ENCODE measurements at regions not wholly inside any gene's neighbourhood (a gene's known extent, or its start where the extent isn't known, plus 50 kb on each side); places are given as distances from the start of the nearest gene placed in this dataset.

DNA sequence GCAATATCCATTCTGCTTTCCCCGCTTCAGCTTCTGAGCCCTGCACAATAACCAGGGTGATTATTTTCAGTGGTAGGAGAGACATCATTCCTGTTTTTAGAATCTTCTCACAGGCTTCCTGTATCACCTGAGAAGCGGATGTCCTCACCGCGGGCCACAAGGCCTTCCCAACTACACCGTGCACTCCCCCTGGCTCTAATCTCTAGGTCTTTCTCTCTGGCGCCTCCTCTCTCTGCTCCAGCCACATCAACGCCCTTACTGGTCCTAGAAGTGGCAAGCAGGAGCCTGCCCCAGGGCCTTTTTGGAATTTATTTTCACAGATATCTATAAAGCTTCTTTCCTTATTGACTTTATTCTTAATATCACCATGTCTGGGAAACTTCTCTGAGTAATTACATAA, 675.2 kb upstream of the FRG1 start:
- DNase-seq (ENCODE audit: low read depth in 2 of 2), result no peak

DNA sequence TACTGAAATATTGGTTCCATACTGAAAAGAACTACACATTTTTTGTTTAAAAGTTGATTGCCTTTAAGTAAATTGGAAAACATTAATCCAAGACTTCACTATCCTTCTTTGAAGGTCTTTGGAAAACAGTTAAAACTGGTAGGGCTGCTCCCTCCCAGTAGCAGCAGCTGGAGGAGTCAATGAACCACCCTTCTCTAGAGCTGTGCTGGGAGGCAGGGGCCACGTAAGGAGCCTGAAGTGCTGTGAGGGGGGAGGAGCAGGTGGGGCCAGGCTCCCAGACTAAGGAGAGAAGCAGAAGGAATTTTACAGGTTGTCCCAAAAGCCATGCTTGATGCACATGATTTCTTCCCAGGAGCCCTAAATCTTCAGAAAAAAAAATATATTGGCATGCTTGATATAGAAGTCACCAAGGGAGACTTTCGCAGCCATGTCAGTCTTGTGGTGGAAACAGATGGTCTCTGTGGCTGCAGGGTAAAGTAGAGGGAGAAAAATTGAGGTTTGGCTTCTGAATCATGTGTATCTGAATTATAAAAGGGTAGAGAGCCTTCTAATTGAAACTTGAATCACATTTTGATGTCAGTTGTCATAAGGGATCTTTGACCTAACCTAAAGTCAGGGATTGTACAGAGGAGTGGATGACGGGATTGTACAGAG, 673.2 kb upstream of the FRG1 start:
- DNase-seq (ENCODE audit: low read depth in 2 of 2), result no peak

DNA sequence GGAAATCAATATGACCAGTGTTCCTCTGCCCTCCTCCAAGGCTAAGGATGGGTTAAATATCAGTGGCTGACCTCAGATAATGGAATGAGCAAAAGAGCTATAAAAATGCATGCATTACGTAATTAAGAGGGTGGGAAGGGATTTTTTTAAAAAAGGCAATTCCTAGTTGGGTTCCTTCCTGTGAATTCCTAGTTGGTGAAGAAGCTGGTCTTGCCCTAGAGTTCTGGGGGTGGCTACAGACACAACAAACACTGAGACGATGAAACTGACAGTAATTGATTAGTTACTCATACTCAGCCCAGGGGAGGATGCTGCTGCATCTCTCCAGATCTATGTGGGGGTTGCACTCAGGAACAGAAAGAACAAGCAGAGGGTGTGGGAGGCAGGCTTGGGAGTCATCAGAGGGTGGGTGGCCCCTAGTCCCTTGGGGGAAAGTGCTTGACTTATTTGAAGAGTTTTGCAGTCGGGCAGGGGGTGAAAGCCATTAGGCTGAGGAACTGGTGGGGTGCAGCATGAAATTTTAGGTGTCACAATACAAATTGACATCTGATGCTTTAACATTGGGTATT, 662.0 kb upstream of the FRG1 start:
- DNase-seq (ENCODE audit: low read depth in 2 of 2), result no peak

DNA sequence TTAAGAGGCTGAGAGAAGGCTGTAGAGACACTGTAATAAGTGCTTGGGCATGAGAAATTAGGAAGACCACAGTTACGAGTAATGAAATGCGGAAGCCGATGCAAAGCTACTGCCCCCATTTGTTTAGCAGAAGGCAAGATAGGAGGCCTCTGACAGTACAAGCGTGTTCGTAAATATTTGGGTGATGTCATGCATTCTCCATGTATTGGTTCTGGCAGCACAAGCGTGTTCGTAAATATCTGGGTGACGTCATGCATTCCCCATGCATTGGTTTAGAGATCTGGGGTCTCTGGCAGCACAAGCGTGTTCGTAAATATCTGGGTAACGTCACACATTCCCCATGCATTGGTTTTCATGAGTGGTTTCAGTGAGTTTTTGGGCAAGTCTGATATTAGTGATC, 661.5 kb upstream of the FRG1 start:
- DNase-seq (ENCODE audit: low read depth in 2 of 2), result no peak

DNA sequence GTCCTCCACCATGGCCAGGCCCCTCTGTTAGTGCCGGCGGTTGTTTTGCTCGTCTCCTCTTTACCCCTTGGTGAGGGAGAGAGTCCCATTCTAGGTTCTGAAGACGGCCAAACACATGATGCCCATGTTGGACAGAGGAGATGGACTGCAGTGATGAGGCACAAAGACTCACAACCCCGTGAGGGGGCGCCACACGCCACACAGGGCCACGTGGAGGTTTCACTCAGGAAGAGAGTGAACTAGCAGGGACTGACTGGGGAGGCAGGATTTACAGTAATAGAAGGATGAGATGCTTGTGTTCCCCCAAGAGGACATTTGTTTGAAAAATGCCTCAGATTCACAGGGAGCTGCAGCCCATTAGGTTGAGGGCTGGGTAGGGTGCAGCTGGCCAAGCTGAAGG, 655.3 kb upstream of the FRG1 start:
- DNase-seq (ENCODE audit: low read depth in 2 of 2), result no peak

DNA sequence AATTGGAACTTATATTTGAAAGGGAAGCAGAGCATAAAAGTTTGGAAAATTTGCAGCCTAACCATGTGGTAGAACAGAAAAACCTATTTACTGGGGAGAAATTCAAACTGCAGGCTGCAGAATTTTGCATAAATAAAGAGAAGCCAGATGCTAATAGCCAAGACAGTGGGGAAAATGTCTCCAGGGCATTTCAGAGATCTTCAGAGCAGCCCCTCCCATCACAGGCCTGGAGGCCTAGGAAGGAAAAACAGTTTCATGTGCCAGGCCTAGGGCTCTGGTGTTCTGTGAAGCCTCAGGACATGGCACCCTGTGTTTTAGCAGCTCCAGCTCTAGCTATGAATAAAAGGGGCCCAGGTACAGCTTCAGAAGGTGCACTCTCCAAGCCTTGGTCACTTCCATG, 648.7 kb upstream of the FRG1 start:
- DNase-seq (ENCODE audit: low read depth in 2 of 2), result no peak

DNA sequence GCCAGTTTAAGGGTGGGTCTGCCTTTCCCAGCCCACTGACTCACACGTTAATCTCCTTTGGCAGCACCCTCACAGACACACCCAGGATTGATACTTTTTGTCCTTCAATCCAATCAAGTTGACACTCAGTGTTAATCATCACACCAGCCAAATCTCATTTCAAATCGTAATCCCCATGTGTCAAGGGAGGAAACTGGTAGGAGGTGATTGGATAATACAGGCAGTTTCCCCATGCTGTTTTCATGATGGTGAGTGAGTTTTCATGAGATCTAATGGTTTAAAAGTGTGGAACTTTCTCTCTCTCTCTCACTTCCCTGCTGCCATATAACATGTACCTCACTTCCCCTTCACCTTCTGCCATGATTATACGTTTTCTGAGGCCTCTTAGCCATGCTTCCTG, 647.2 kb upstream of the FRG1 start:
- no peak for DNase-seq (ENCODE audit: low read depth in 2 of 2)

DNA sequence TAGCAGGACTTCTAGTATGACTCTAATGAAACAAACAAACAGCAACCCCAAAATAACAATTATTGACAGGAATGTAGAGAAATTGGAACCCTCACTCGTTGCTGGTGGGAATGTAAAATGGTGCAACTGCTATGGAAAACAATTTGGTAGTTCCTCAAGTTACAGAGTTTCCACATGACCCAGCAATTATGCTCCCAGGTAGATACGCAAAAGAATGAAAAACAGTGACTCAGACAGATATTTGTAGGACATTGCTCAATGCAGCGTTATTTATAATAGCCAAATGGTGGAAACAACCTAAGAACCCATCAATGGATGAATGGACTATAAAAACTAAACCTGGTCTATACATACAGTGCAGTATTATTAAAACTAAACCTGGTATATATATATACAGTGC, 646.1 kb upstream of the FRG1 start:
- no peak for DNase-seq (ENCODE audit: low read depth in 2 of 2)

DNA sequence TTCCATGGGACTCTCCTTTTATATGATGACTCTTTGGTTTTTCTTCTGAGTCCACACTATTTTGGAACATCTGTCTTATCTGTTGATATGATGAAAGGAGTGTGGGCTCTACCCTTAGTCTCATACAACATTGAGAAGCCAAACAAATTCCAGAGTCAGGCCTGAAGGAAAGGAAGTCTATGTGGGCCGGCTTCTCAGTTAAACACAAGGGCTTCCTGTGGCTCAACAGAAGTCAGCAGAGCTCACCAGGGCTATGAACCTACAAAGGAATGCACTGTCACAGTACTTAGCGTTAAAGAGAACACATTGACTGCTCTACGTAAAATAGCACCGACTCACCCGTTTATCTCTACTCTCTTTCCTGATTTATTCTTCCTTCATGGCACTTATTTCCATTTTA, 641.0 kb upstream of the FRG1 start:
- no peak for DNase-seq (ENCODE audit: low read depth in 2 of 2)

DNA sequence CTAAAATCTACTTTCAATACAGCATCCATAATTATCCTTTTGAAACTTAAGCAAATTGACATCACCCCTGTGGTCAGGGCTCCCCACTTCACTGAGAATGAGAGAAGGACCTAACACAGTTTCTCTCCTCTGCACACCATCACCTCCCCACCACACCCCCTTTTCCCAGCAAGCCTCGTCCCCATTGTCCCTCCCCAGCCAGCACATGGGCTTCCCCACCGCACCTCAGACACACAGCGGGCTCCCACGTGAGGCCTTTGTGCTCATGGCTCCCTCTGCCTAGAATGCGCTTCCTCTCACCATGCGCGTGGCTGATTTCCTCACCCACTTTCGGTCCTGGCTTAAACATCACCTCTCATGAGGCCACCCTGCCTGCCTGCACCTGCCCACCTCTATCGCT, 639.0 kb upstream of the FRG1 start:
- no peak for DNase-seq (ENCODE audit: low read depth in 2 of 2)

DNA sequence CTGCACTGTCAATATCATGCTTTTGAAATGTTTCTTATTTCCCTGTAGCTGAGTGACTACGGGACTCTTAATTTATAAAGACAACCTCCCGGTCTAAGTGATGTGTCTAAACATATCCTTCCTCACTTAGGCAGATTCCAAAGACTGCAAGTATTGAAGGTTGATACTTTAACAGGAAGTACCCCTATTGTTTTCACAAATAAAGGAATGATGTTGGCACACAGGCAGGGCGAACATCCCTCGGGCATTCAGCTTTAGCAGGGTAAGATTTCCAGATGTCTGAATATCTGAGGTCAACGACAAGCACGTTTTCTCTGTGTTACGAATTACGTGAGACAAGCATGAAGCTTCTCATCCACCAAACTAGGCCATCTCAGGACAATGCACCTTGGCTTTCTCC, 638.0 kb upstream of the FRG1 start:
- no peak for DNase-seq (ENCODE audit: low read depth in 2 of 2)

DNA sequence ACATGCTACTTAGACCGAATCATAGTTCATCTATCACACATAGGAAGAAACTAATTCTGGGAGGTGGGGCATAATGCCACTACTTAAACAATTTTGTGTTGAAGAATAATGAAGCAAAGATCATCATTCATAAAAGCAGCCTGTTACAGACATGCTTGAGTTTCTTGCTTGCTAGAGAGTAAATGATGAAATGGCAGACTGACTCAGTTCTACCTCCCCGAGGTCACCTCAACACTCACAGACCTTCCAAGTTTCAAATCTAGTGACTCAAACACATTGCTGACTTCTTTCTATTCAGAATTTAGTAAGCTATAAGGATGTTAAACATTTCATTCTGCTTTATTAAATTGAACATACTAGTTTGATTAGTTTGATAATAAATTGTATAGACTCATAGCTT, 636.5 kb upstream of the FRG1 start:
- DNase-seq (ENCODE audit: low read depth in 2 of 2), result no peak

DNA sequence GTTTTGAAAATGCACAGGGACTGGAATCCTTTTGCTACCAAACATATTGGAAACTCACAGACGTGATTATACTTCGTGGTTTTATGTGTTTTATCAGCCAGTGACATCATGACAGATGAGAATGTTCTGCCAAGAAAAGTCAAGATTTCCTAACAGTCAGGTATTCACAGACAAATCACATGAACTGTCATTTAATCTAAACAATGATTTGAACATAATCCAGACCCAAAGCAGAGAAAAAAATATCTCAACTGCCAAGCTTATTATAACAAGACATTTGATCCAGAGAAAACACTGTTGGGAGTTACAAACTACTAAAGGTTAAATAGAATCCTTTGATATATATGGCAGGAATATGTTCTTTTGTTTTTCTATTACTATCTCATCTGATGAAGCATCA, 635.9 kb upstream of the FRG1 start:
- no peak for DNase-seq (ENCODE audit: low read depth in 2 of 2)

DNA sequence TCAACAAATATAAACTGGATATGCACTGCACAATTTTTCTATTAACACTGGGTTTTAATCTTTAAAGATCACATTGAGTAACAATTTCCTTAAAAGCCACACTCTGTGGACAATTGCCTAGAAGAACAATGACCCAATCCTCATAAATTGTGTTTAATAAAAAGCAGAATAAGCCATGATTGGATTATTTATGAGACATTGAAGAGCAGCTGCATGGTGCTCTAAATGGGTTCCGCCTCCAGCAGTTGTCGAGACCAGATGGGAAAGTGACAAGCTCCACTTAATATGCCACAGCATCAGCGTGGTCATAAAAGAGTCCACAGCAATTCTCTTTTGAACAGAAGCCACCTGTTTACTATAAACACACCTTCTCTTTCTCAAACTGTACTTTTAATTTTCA, 635.2 kb upstream of the FRG1 start:
- DNase-seq (ENCODE audit: low read depth in 2 of 2), result no peak

DNA sequence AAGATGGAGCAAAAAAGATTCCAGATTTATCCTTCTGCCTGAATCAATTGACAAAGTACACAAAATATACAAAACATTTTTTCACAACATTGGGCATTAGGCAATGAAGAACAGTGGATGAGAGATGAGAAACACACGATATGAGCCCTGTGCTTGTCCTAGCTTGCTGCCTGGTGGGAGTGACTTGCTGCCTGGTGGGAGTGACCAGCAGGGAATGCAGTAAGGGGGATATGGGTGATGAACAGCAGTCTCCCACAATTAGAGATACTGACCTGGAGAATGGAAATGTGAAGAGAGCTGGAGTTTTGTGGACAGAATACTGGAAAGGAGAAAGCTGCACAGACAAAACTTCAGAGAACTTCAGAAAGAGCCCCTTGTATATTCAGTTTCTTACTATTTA, 629.4 kb upstream of the FRG1 start:
- DNase-seq (ENCODE audit: low read depth in 2 of 2), result no peak

DNA sequence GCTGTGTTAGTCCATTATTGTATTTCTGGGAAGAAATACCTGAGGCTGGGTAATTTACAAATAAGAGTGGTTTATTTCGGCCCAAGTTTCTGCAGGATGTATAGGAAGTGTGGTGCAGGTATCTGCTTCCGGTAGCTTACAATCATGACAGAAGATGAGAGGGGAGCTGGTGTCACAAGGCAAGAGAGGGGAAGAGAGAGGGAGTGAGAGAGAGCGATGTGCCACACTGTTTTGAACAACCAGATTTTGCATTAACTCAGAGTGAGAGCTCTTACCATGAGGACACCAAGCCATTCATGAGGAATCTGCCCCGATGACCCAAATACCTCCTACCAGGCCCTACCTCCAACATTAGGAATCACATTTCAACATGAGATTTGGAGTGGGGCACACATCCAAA, 627.6 kb upstream of the FRG1 start:
- no peak for DNase-seq (ENCODE audit: low read depth in 2 of 2)

DNA sequence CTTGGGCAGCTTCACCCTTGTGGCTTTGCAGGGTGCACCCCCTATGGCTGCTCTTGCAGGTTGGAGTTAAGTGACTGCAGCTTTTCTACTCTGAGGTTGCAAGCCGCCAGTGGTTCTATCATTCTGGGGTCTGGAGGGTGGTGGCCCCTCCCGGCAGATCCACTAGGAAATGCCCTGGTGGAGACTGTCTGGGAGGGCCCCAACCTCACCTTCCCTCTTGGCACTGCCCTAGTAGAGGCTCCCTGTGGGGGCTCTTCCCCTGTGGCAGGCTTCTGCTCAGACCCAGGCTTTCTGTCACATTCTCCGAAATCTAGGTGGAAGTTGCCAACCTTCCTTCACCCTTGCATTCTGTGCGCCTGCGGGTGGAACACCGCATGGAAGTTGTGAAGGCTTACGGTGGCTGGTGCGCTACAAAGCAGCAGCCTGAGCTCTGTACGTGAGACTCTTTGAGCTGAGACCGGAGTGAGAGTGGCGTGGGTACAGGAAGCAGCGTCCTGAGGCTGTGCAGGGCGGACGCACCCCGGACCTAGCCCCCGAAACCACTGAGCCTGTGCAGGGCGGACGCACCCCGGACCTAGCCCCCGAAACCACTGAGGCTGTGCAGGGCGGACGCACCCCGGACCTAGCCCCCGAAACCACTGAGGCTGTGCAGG, 626.7 kb upstream of the FRG1 start:
- DNase-seq (ENCODE audit: low read depth in 2 of 2), result no peak

DNA sequence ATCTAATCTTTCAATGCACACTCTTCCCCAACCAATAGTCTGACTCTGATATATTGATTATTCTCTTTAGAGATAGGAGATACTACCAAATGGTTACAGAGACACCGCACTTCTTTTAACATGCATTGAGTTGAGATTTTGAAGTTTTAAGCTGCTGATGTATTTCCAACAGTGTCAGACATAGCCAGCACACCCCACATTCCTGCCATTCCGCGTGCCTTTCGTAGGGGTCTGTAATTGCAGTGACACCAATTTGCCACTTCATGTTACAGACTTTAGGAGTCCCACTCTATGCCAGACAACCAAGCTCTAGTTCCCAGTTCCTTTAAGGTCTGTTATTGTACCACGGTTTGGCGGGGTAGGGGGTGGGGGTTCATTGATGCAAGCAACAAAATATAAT, 618.2 kb upstream of the FRG1 start:
- no peak for DNase-seq (ENCODE audit: low read depth in 2 of 2)

DNA sequence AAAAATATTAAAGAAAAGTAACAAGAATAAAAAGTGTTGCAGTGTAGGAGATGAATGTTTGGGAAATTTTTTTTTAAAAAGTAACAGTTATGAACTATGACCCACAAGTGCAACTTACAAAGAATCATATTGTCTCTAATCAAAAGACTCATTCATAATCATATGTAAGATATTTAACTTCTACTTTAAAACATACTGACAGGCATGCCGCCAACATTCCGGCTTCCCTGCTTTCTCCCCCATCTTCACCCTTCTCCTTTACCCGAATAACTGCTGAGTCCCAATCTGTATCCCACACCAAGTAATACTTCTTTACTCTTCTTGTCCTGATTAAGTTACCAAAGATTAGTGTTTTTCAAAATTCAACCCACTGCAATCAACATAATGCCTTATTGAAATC, 598.8 kb upstream of the FRG1 start:
- DNase-seq (ENCODE audit: low read depth in 2 of 2), result no peak

DNA sequence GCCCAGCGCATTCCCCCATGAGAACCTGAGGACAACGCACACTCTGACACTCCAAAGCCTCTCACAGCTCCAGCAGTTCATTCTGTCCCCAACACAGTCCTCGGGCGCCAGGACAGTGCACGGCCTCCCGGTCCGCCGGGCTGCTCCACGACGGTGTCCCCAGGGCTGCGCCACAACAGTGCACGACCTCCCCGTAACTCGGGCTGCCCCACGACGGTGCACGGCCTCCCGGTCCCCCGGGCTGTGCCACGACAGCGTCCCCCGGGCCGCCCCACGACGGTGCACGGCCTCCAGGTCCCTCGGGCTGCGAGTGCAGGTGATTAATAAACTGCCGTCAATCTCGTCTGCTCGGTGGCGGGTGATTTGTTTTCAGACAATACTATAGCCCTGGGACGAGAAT, 585.1 kb upstream of the FRG1 start:
- no peak for DNase-seq (ENCODE audit: low read depth in 2 of 2)

DNA sequence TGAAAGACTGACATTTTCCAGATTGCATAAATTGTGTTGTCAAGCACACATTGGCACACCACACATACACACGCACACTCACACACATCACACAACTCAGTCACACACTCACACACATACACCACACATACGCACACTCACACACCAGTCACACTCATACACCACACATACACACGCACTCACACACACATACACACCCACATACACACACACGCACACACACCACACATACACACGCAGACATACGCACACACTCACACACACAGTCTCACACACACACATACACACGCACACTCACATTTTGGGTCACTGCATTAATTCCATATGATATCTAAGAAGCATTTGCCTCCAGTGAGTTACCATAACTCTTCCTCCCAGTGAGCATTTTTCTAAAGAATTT, 578.3 kb upstream of the FRG1 start:
- DNase-seq (ENCODE audit: low read depth in 2 of 2), result no peak

DNA sequence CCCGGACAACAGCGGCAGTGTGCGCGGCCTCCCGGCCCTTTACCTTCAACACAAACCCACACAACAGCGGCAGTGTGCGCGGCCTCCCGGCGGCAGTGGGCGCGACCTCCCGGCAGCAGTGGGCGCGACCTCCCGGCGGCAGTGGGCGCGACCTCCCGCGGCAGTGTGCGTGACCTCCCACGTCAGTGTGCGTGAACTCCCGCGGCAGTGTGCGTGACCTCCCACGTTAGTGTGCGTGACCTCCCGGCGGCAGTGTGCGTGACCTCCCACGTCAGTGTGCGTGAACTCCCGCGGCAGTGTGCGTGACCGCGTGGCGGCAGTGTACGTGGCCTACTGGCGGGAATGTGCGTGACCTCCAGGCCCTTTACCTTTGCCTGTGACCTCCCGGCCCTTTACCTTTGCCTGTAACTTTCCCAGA, 576.6 kb upstream of the FRG1 start:
- DNase-seq (ENCODE audit: low read depth in 2 of 2), result no peak

DNA sequence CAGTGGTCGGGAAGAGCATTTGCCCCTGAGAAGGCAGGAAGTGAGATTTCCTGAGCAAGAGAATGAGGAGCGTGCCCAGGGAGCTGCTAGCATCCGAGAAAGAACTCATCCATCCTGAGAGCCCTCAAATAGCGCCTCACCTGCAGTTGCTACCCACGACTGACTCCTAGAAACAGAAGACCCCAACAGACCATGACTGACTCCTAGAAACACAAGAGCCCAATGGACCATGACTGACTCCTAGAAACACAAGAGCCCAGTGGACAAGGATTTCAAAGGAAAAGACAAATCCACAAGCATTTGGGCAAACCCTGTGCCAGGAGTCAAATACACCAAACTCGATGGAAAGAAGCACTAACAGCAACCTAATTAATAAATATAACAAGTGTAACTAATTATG, 575.2 kb upstream of the FRG1 start:
- no peak for DNase-seq (ENCODE audit: low read depth in 2 of 2)

DNA sequence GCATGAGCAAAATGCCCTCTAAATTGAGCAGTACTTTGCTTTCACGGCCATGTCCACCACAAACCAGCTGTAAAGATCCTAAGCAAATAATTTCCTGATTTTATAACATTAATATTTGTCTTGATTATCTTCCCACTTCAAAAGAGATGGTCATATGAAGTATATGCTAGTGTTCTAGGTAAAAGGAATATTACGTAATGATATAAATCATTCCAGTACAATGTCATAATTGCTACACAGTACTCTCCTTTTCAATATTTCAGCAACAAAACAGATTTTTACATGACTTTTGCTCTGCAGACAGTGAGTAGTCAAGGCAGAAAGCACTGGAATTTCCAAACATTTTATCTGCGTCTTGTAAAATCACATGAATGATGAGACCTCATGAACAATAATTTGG, 572.8 kb upstream of the FRG1 start:
- no peak for DNase-seq (ENCODE audit: low read depth in 2 of 2)

Data from stimulated activated CD4-positive, alpha-beta T cell treated with anti-CD3 and anti-CD28 coated beads, Interleukin-1b, Interleukin-23, amount 100 ng/mL, for 1 hour (primary cell).